Gastroesophageal sphincter (tissue), 3 donors: ENCODE measurements at regions not wholly inside any gene's neighbourhood (a gene's known extent, or its start where the extent isn't known, plus 50 kb on each side); places are given as distances from the start of the nearest gene placed in this dataset.

Source experiments
- EP300 ChIP-seq: sonication (generic); formaldehyde crosslinking; IDR thresholded peaks from one replicate; pipeline ENCODE4 v1.6.1; 2017; ENCODE audit warnings: antibody characterized with exemption, mild to moderate bottlenecking
- POLR2A ChIP-seq, 2 donors: fragments of 450-650 bp; IDR thresholded peaks; one replicate each; pipeline ENCODE4 v1.6.1; 2017; ENCODE audit warnings: antibody characterized with exemption in 2 of 2, mild to moderate bottlenecking in 2 of 2, moderate library complexity in 1 of 2
- POLR2AphosphoS5 ChIP-seq: sonication (generic); formaldehyde crosslinking; IDR thresholded peaks from one replicate; pipeline ENCODE4 v1.6.1; 2017; ENCODE audit warnings: antibody characterized with exemption
- TF ChIP-seq, protein P1 (sequence below), 4 experiments: fragments of 200-600 bp in 2 of 4; fragments of 450-650 bp in 2 of 4; sonication (generic) in 1 of 4; IDR thresholded peaks; one replicate each; pipeline ENCODE4 v1.5.1; 2017 to 2019; ENCODE audit warnings: antibody characterized with exemption in 4 of 4, mild to moderate bottlenecking in 2 of 4, moderate library complexity in 2 of 4

DNA sequence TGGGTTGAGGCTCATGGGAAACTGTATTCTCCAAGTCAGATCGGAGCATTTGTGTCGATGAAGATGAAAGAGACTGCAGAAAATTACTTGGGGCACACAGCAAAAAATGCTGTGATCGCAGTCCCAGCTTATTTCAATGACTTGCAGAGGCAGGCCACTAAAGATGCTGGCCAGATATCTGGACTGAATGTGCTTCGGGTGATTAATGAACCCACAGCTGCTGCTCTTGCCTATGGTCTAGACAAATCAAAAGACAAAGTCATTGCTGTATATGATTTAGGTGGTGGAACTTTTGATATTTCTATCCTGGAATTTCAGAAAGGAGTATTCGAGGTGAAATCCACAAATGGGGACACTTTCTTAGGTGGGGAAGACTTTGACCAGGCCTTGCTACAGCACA is 336.6 kb downstream of the PAX3 start:
- no peak for TF ChIP-seq EP300
- TF ChIP-seq, protein P1, sequence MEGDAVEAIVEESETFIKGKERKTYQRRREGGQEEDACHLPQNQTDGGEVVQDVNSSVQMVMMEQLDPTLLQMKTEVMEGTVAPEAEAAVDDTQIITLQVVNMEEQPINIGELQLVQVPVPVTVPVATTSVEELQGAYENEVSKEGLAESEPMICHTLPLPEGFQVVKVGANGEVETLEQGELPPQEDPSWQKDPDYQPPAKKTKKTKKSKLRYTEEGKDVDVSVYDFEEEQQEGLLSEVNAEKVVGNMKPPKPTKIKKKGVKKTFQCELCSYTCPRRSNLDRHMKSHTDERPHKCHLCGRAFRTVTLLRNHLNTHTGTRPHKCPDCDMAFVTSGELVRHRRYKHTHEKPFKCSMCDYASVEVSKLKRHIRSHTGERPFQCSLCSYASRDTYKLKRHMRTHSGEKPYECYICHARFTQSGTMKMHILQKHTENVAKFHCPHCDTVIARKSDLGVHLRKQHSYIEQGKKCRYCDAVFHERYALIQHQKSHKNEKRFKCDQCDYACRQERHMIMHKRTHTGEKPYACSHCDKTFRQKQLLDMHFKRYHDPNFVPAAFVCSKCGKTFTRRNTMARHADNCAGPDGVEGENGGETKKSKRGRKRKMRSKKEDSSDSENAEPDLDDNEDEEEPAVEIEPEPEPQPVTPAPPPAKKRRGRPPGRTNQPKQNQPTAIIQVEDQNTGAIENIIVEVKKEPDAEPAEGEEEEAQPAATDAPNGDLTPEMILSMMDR (IDR thresholded peaks at IDR 0.05), result no peak
- TF ChIP-seq POLR2A (IDR thresholded peaks at IDR 0.05), result no peak
- no peak for TF ChIP-seq POLR2AphosphoS5
